ENCODE measurements at regions not wholly inside any gene's neighbourhood (a gene's known extent, or its start where the extent isn't known, plus 50 kb on each side); places are given as distances from the start of the nearest gene placed in this dataset.

DNA sequence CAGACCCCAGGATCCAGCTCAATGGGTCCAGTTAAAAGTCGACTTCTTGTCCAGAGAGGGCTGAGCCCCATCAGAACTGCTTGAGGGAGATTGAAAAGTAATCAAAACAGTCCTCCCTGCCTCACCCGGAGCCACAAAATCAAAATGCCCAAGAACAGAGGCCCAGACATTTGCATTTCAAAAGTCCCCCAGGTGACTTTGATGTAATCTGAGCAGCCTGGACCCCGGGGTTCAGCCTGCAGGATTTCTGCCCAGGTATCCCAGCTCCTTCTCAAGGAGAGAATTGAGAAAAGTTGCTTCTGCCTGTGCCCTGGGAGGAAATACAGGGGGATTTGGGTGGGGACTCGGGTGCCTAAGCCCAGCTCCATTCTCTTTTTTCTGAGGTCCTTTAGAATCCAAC, 1385.0 kb downstream of the TBC1D22A start:
- H3K4me3 ChIP-seq (replicated peaks; ENCODE audit: insufficient read depth, low read length) = no peak overlapping the region
- no peak for TF ChIP-seq CTCF (IDR thresholded peaks at IDR 0.05; ENCODE audit: insufficient read depth, low read length)
- no peak for TF ChIP-seq POLR2AphosphoS5 (IDR thresholded peaks at IDR 0.05; ENCODE audit: low read depth)
- no peak for TF ChIP-seq SPI1 (IDR thresholded peaks at IDR 0.05; ENCODE audit: borderline replicate concordance, low read depth)
- TF ChIP-seq, protein P1, sequence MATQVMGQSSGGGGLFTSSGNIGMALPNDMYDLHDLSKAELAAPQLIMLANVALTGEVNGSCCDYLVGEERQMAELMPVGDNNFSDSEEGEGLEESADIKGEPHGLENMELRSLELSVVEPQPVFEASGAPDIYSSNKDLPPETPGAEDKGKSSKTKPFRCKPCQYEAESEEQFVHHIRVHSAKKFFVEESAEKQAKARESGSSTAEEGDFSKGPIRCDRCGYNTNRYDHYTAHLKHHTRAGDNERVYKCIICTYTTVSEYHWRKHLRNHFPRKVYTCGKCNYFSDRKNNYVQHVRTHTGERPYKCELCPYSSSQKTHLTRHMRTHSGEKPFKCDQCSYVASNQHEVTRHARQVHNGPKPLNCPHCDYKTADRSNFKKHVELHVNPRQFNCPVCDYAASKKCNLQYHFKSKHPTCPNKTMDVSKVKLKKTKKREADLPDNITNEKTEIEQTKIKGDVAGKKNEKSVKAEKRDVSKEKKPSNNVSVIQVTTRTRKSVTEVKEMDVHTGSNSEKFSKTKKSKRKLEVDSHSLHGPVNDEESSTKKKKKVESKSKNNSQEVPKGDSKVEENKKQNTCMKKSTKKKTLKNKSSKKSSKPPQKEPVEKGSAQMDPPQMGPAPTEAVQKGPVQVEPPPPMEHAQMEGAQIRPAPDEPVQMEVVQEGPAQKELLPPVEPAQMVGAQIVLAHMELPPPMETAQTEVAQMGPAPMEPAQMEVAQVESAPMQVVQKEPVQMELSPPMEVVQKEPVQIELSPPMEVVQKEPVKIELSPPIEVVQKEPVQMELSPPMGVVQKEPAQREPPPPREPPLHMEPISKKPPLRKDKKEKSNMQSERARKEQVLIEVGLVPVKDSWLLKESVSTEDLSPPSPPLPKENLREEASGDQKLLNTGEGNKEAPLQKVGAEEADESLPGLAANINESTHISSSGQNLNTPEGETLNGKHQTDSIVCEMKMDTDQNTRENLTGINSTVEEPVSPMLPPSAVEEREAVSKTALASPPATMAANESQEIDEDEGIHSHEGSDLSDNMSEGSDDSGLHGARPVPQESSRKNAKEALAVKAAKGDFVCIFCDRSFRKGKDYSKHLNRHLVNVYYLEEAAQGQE (IDR thresholded peaks at IDR 0.05; ENCODE audit: insufficient replicate concordance, low read depth) = no peak
- TF ChIP-seq GABPA (IDR thresholded peaks at IDR 0.05; ENCODE audit: low read depth) = no peak
- H3K27ac ChIP-seq (replicated peaks) = no peak overlapping the region
- no peak for DNase-seq (ENCODE audit: low read depth in 1 of 2, low spot score in 1 of 2)
- H3K27me3 ChIP-seq (ENCODE audit: insufficient read depth, poor library complexity, severe bottlenecking) = no peaks in the 10 kb centered on the region

- Histone ChIP-seq H3K4me3 (replicated peaks; ENCODE audit: insufficient read depth, low read length) (no peak overlapping the region), H3K27me3 (ENCODE audit: insufficient read depth, poor library complexity, severe bottlenecking) (no peaks in the 10 kb centered on the region)
These were observed 1384.0 kb downstream of the TBC1D22A start for GRCh38 chr22:48146426-48146825.

GRCh38 chr22:48145738-48146137, 1383.3 kb downstream of the TBC1D22A start:
- no peak for DNase-seq (ENCODE audit: low read depth in 1 of 2, low spot score in 1 of 2)
- Histone ChIP-seq H3K27me3 (ENCODE audit: insufficient read depth, poor library complexity, severe bottlenecking) (no peaks in the 10 kb centered on the region), H3K27ac (replicated peaks) (no peak overlapping the region), H3K4me3 (replicated peaks; ENCODE audit: insufficient read depth, low read length) (no peak overlapping the region)
- TF ChIP-seq GABPA (IDR thresholded peaks at IDR 0.05; ENCODE audit: low read depth) = no peak

More at GRCh38 chr22:48146426-48146825, 1384.0 kb downstream of the TBC1D22A start:
- no peak for DNase-seq (ENCODE audit: low read depth in 1 of 2, low spot score in 1 of 2)
- H3K27ac ChIP-seq (replicated peaks) = no peak overlapping the region
- TF ChIP-seq GABPA (IDR thresholded peaks at IDR 0.05; ENCODE audit: low read depth) (no peak), POLR2AphosphoS5 (IDR thresholded peaks at IDR 0.05; ENCODE audit: low read depth) (no peak), CTCF (IDR thresholded peaks at IDR 0.05; ENCODE audit: insufficient read depth, low read length) (no peak), SPI1 (IDR thresholded peaks at IDR 0.05; ENCODE audit: borderline replicate concordance, low read depth) (no peak)
- TF ChIP-seq, protein P1 (IDR thresholded peaks at IDR 0.05; ENCODE audit: insufficient replicate concordance, low read depth) = no peak

- Histone ChIP-seq H3K27ac (replicated peaks) (no peak overlapping the region), H3K27me3 (ENCODE audit: insufficient read depth, poor library complexity, severe bottlenecking) (no peaks in the 10 kb centered on the region), H3K4me3 (replicated peaks; ENCODE audit: insufficient read depth, low read length) (no peak overlapping the region)
- DNase-seq (ENCODE audit: low read depth in 1 of 2, low spot score in 1 of 2) = no peak
- TF ChIP-seq GABPA (IDR thresholded peaks at IDR 0.05; ENCODE audit: low read depth) (no peak), CTCF (IDR thresholded peaks at IDR 0.05; ENCODE audit: insufficient read depth, low read length) (no peak), SPI1 (IDR thresholded peaks at IDR 0.05; ENCODE audit: borderline replicate concordance, low read depth) (no peak), POLR2AphosphoS5 (IDR thresholded peaks at IDR 0.05; ENCODE audit: low read depth) (no peak)
- TF ChIP-seq, protein P1 (IDR thresholded peaks at IDR 0.05; ENCODE audit: insufficient replicate concordance, low read depth) = no peak
These were observed 1381.9 kb downstream of the TBC1D22A start for GRCh38 chr22:48144318-48144717.

Measured in HL-60 (cell line).